ENCODE measurements at regions not wholly inside any gene's neighbourhood (a gene's known extent, or its start where the extent isn't known, plus 50 kb on each side); places are given as distances from the start of the nearest gene placed in this dataset.

DNA sequence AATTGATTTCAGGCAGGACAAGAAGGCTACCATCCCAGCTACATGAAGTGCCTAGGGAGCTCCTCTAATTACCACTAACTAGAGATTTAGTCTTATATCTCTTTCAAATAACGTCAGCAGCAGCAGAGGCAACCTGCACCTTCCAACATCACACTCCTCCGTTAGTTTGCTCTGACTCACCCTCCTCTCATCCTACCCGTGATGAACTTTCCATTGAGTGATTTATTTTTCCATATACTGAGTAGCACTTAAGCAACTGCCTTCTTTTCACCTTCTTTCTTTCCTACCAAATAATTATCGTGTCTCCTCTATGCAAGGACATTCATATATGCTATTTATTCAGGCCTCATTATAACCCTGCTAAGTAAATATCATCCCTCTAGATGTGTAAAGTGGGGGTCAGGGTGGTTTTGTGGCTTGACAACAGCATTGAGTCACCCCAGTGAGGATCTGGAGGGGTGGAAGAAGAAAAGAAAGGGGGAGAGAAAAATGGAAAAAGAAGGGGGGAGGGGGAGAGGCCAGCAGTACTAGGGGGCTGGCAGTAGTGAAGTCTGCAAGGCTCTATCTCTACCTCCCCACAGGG is 64.6 kb upstream of the CAST start:
- Histone ChIP-seq H3K4me3 (ENCODE audit: low read depth, low read length) (no peak overlapping the region), H3K27ac (ENCODE audit: extremely low read depth, low read depth, low read length) (no peak overlapping the region), H3K36me3 (ENCODE audit: control insufficient read depth in 2 of 2, insufficient read depth in 1 of 2, low read length in 2 of 2) (no peaks in the 10 kb centered on the region), H3K9me3 (ENCODE audit: control insufficient read depth, insufficient read depth, low read depth, low read length) (no peaks in the 10 kb centered on the region), H3K4me1 (ENCODE audit: control insufficient read depth, insufficient read depth, low read length) (no peaks in the 10 kb centered on the region)
- CTCF ChIA-PET = interaction anchor here (0.7 to 1.2 kb wide), 2 partner anchors 14 to 166 kb away, joined by 3 to 4 read pairs; no protein-coding TSS in a partner anchor
- TF ChIP-seq ZNF514 (tag by site-specific recombination; IDR thresholded peaks at IDR 0.05) = no peak
- TF ChIP-seq, protein P1, sequence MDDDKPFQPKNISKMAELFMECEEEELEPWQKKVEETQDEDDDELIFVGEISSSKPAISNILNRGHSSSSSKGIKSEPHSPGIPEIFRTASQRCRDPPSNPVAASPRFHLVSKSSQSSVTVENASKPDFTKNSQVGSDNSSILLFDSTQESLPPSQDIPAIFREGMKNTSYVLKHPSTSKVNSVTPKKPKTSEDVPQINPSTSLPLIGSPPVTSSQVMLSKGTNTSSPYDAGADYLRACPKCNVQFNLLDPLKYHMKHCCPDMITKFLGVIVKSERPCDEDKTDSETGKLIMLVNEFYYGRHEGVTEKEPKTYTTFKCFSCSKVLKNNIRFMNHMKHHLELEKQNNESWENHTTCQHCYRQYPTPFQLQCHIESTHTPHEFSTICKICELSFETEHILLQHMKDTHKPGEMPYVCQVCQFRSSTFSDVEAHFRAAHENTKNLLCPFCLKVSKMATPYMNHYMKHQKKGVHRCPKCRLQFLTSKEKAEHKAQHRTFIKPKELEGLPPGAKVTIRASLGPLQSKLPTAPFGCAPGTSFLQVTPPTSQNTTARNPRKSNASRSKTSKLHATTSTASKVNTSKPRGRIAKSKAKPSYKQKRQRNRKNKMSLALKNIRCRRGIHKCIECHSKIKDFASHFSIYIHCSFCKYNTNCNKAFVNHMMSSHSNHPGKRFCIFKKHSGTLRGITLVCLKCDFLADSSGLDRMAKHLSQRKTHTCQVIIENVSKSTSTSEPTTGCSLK (tag by site-specific recombination; IDR thresholded peaks at IDR 0.05) = no peak
- TF ChIP-seq ZNF473 (tag by site-specific recombination; IDR thresholded peaks at IDR 0.05) = no peak
- no peak for TF ChIP-seq ZNF621 (tag by site-specific recombination; IDR thresholded peaks at IDR 0.05)
- TF ChIP-seq ZNF350 (tag by site-specific recombination; IDR thresholded peaks at IDR 0.05) = no peak
- TF ChIP-seq ZNF248 (tag by site-specific recombination; IDR thresholded peaks at IDR 0.05) = no peak
- TF ChIP-seq ZNF660 (tag by site-specific recombination; IDR thresholded peaks at IDR 0.05) = no peak
- TF ChIP-seq, protein P2, sequence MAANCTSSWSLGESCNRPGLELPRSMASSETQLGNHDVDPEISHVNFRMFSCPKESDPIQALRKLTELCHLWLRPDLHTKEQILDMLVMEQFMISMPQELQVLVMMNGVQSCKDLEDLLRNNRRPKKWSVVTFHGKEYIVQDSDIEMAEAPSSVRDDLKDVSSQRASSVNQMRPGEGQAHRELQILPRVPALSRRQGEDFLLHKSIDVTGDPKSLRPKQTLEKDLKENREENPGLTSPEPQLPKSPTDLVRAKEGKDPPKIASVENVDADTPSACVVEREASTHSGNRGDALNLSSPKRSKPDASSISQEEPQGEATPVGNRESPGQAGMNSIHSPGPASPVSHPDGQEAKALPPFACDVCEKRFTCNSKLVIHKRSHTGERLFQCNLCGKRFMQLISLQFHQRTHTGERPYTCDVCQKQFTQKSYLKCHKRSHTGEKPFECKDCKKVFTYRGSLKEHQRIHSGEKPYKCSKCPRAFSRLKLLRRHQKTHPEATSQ (tag by site-specific recombination; IDR thresholded peaks at IDR 0.05) = no peak
- no peak for TF ChIP-seq ZSCAN23 (tag by site-specific recombination; IDR thresholded peaks at IDR 0.05)
- TF ChIP-seq, protein P3, sequence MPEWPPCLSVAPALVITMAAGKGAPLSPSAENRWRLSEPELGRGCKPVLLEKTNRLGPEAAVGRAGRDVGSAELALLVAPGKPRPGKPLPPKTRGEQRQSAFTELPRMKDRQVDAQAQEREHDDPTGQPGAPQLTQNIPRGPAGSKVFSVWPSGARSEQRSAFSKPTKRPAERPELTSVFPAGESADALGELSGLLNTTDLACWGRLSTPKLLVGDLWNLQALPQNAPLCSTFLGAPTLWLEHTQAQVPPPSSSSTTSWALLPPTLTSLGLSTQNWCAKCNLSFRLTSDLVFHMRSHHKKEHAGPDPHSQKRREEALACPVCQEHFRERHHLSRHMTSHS (tag by site-specific recombination; IDR thresholded peaks at IDR 0.05) = no peak
- POLR2A ChIA-PET = no interaction called here

DNA sequence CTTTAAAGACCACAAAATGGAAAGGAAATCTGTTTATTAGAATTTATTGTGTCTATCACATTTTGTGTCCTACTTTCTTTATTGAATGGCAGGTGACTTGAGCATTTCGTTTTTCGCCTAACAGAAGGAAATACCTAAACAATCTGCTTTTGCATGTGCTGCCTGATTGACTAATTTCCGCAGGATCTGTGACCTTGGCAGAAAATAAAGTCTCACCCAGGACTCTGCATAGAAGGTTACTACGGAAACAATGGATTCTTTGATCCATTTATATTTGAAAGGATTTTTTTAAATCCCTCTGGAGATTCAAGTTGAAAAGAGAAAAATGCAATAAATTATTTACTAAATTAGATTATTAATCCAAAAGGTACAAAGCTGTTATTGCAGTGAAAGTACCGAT is 61.0 kb upstream of the CAST start:
- ChIA-PET POLR2A (no interaction called here), CTCF (interaction anchor here (0.6 to 8.3 kb wide), 34 partner anchors 9 to 747 kb away, joined by 3 to 127 read pairs (median 4); no protein-coding TSS in a partner anchor)
- no peaks in the 10 kb centered on the region for H3K36me3 ChIP-seq (ENCODE audit: control insufficient read depth in 2 of 2, insufficient read depth in 1 of 2, low read length in 2 of 2)

DNA sequence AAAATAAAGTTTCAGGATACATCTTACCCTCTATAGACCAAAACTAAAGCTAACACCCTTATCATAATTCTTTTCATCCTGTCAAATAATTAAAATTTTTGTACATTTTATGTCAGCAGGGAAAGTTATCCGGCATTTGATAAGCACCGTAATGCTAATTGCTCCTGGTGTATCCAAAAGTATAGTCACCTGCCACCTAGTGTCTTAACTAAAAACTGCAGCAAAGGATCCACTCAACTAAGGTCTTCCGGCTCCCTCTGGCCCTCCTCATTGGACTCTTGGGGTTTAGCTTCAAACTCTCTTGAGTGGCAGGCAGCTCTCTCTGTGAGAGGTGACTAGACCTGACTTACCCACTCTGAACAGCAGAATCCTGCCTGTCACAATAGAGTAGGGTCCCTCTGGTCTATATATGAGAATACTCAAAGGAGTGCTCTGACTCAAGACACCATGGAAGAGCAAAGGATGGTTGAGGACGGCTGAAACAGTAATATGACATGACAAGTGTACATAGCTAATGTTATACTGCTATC is 60.4 kb upstream of the CAST start:
- no peaks in the 10 kb centered on the region for H3K36me3 ChIP-seq (ENCODE audit: control insufficient read depth in 2 of 2, insufficient read depth in 1 of 2, low read length in 2 of 2)
- H3K4me3 ChIP-seq (ENCODE audit: low read depth, low read length) = no peak overlapping the region
- ChIA-PET CTCF (interaction anchor here (0.6 to 8.3 kb wide), 43 partner anchors 10 to 774 kb away, joined by 3 to 127 read pairs (median 4); partner anchors contain the start of gene PCSK1), POLR2A (no interaction called here)
- no peaks in the 10 kb centered on the region for H3K9me3 ChIP-seq (ENCODE audit: control insufficient read depth, insufficient read depth, low read depth, low read length)
- no peaks in the 10 kb centered on the region for H3K4me1 ChIP-seq (ENCODE audit: control insufficient read depth, insufficient read depth, low read length)
- H3K27ac ChIP-seq (ENCODE audit: extremely low read depth, low read depth, low read length) = no peak overlapping the region
- TF ChIP-seq, protein P4, sequence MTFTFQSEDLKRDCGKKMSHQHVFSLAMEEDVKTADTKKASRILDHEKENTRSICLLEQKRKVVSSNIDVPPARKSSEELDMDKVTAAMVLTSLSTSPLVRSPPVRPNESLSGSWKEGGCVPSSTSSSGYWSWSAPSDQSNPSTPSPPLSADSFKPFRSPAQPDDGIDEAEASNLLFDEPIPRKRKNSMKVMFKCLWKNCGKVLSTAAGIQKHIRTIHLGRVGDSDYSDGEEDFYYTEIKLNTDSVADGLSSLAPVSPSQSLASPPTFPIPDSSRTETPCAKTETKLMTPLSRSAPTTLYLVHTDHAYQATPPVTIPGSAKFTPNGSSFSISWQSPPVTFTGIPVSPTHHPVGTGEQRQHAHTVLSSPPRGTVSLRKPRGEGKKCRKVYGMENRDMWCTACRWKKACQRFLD (tag by site-specific recombination; IDR thresholded peaks at IDR 0.05) = no peak
- TF ChIP-seq, protein P5, sequence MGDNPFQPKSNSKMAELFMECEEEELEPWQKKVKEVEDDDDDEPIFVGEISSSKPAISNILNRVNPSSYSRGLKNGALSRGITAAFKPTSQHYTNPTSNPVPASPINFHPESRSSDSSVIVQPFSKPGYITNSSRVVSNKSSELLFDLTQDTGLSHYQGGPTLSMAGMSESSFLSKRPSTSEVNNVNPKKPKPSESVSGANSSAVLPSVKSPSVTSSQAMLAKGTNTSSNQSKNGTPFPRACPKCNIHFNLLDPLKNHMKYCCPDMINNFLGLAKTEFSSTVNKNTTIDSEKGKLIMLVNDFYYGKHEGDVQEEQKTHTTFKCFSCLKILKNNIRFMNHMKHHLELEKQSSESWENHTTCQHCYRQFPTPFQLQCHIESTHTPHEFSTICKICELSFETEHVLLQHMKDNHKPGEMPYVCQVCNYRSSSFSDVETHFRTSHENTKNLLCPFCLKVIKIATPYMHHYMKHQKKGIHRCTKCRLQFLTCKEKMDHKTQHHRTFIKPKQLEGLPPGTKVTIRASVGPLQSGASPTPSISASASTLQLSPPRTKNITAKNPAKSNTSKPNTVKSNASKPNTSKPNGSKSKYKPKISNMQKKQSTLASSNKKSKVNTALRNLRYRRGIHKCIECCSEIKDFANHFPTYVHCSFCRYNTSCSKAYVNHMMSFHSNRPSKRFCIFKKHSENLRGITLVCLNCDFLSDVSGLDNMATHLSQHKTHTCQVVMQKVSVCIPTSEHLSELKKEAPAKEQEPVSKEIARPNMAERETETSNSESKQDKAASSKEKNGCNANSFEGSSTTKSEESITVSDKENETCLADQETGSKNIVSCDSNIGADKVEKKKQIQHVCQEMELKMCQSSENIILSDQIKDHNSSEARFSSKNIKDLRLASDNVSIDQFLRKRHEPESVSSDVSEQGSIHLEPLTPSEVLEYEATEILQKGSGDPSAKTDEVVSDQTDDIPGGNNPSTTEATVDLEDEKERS (tag by site-specific recombination; IDR thresholded peaks at IDR 0.05) = no peak
- TF ChIP-seq ZNF174 (tag by site-specific recombination; IDR thresholded peaks at IDR 0.05) (no peak), ZNF157 (tag by site-specific recombination; IDR thresholded peaks at IDR 0.05) (no peak), ZNF768 (tag by site-specific recombination; IDR thresholded peaks at IDR 0.05) (no peak), ZNF660 (tag by site-specific recombination; IDR thresholded peaks at IDR 0.05) (peak; percentile 27; the same call in 1 of the 2 replicates)
- TF ChIP-seq, protein P6, sequence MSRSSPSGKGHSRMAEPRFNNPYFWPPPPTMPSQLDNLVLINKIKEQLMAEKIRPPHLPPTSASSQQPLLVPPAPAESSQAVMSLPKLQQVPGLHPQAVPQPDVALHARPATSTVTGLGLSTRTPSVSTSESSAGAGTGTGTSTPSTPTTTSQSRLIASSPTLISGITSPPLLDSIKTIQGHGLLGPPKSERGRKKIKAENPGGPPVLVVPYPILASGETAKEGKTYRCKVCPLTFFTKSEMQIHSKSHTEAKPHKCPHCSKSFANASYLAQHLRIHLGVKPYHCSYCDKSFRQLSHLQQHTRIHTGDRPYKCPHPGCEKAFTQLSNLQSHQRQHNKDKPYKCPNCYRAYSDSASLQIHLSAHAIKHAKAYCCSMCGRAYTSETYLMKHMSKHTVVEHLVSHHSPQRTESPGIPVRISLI (tag by site-specific recombination; IDR thresholded peaks at IDR 0.05) = no peak
- TF ChIP-seq, protein P7, sequence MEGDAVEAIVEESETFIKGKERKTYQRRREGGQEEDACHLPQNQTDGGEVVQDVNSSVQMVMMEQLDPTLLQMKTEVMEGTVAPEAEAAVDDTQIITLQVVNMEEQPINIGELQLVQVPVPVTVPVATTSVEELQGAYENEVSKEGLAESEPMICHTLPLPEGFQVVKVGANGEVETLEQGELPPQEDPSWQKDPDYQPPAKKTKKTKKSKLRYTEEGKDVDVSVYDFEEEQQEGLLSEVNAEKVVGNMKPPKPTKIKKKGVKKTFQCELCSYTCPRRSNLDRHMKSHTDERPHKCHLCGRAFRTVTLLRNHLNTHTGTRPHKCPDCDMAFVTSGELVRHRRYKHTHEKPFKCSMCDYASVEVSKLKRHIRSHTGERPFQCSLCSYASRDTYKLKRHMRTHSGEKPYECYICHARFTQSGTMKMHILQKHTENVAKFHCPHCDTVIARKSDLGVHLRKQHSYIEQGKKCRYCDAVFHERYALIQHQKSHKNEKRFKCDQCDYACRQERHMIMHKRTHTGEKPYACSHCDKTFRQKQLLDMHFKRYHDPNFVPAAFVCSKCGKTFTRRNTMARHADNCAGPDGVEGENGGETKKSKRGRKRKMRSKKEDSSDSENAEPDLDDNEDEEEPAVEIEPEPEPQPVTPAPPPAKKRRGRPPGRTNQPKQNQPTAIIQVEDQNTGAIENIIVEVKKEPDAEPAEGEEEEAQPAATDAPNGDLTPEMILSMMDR (tag by site-specific recombination; IDR thresholded peaks at IDR 0.05) = 0 out of 2 replicates have a peak, but pooled peaks have one; percentile 30

More for the DNA sequence above, 61.0 kb upstream of the CAST start:
- no peaks in the 10 kb centered on the region for H3K9me3 ChIP-seq (ENCODE audit: control insufficient read depth, insufficient read depth, low read depth, low read length)
- H3K4me1 ChIP-seq (ENCODE audit: control insufficient read depth, insufficient read depth, low read length) = no peaks in the 10 kb centered on the region
- H3K27ac ChIP-seq (ENCODE audit: extremely low read depth, low read depth, low read length) = no peak overlapping the region
- TF ChIP-seq ZBTB20 (tag by site-specific recombination; IDR thresholded peaks at IDR 0.05) (0 out of 2 replicates have a peak, but pooled peaks have one; percentile 23), ZNF174 (tag by site-specific recombination; IDR thresholded peaks at IDR 0.05) (no peak), ZNF23 (tag by site-specific recombination; IDR thresholded peaks at IDR 0.05; ENCODE audit: borderline replicate concordance) (no peak)
- no peak overlapping the region for H3K4me3 ChIP-seq (ENCODE audit: low read depth, low read length)
